OCI-LY3 (cell line): ENCODE measurements at regions not wholly inside any gene's neighbourhood (a gene's known extent, or its start where the extent isn't known, plus 50 kb on each side); places are given as distances from the start of the nearest gene placed in this dataset.

Source experiments
- H2AFZ ChIP-seq: fragments of 200-600, 300-600 bp; shearing (Covaris generic); 2 replicates; pipeline ENCODE4 v1.6.0; 2014; ENCODE audit warnings: antibody characterized with exemption, low read depth, low read length
- H3K27ac ChIP-seq: fragments of 200-600, 300-600 bp; sonication (generic); 2 replicates; pipeline ENCODE4 v1.5.1; 2014; ENCODE audit warnings: mild to moderate bottlenecking, low read length, moderate library complexity, mixed read lengths
- H3K27me3 ChIP-seq: fragments of 200-600, 300-600 bp; sonication (generic); 2 replicates; pipeline ENCODE4 v1.6.1; 2014; ENCODE audit warnings: low read depth, low read length, mixed read lengths
- H3K36me3 ChIP-seq: fragments of 200-600, 300-600 bp; sonication (generic); replicated peaks from 2 replicates; pipeline ENCODE3; 2014; ENCODE audit warnings: low read depth, low read length, mixed read lengths
- H3K4me1 ChIP-seq: fragments of 300-600, 200-600 bp; sonication (generic); 2 replicates; pipeline ENCODE4 v1.6.1; 2014; ENCODE audit warnings: low read length, mixed read lengths
- H3K4me2 ChIP-seq: fragments of 200-600, 300-600 bp; sonication (generic); 2 replicates; pipeline ENCODE4 v1.6.1; 2014; ENCODE audit warnings: low read length, mixed read lengths
- H3K4me3 ChIP-seq: fragments of 300-600, 200-600 bp; sonication (generic); 2 replicates; pipeline ENCODE4 v1.5.1; 2014; ENCODE audit warnings: antibody characterized with exemption, mild to moderate bottlenecking, low read length, moderate library complexity
- H3K79me2 ChIP-seq: fragments of 300-600, 200-600 bp; shearing (Covaris generic); 2 replicates; pipeline ENCODE4 v1.6.1; 2014; ENCODE audit warnings: mild to moderate bottlenecking, low read length, mixed read lengths
- H3K9ac ChIP-seq: fragments of 300-600, 200-600 bp; shearing (Covaris generic); 2 replicates; pipeline ENCODE4 v1.6.0; 2014; ENCODE audit warnings: mild to moderate bottlenecking, low read length, moderate library complexity
- H3K9me3 ChIP-seq: fragments of 200-600, 300-600 bp; shearing (Covaris generic); 2 replicates; pipeline ENCODE4 v1.6.1; 2014; ENCODE audit warnings: low read length, mixed read lengths; ENCODE audit not compliant: insufficient read depth
- H4K20me1 ChIP-seq: fragments of 200-600, 300-600 bp; sonication (generic); 2 replicates; pipeline ENCODE4 v1.6.1; 2016; ENCODE audit warnings: low read length, mixed read lengths; ENCODE audit not compliant: insufficient read depth
- EZH2phosphoT487 ChIP-seq: fragments of 200-600 bp; shearing (Covaris generic); IDR thresholded peaks from 2 replicates; pipeline ENCODE4 v1.6.1; 2018; ENCODE audit warnings: antibody characterized with exemption, mixed run types, low read depth
- TF ChIP-seq, protein P1 (sequence below): fragments of 200-600, 300-600 bp; sonication (generic); IDR thresholded peaks from 2 replicates; pipeline ENCODE4 v1.5.1; 2014; ENCODE audit warnings: antibody characterized with exemption, low read length, low read depth

DNA sequence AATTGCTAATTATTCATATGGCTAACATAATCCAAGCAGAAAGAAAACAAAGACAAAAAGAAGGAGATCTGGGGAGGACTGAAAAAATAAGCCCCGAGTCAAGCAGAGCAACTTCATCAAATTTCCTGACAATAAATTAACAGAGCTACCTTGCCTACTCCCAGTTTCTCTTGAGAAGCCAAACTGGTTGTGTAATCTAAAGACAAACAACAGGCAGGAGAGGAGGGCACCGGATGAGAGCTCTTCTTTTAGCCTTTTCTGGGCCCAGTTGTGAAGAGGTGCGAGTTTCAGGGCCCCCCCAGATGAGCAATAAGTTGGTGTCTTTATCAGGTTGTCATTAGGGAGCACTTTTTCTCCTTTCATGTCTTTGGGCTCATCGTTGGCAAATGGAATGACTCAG is 197.1 kb upstream of the PCSK2 start:
- Histone ChIP-seq H3K4me1 (no peaks in the 10 kb centered on the region), H3K27ac (no peak overlapping the region), H3K9ac (no peak overlapping the region), H3K4me2 (no peak overlapping the region), H3K79me2 (no peaks in the 10 kb centered on the region), H3K4me3 (no peak overlapping the region), H2AFZ (no peak overlapping the region), H3K36me3 (no peaks in the 10 kb centered on the region), H3K9me3 (no peaks in the 10 kb centered on the region), H3K27me3 (peaks cover 27% of the 10 kb centered on the region; the same call in 1 of the 2 replicates), H4K20me1 (no peaks in the 10 kb centered on the region)
- no peak for TF ChIP-seq EZH2phosphoT487
- TF ChIP-seq, protein P1, sequence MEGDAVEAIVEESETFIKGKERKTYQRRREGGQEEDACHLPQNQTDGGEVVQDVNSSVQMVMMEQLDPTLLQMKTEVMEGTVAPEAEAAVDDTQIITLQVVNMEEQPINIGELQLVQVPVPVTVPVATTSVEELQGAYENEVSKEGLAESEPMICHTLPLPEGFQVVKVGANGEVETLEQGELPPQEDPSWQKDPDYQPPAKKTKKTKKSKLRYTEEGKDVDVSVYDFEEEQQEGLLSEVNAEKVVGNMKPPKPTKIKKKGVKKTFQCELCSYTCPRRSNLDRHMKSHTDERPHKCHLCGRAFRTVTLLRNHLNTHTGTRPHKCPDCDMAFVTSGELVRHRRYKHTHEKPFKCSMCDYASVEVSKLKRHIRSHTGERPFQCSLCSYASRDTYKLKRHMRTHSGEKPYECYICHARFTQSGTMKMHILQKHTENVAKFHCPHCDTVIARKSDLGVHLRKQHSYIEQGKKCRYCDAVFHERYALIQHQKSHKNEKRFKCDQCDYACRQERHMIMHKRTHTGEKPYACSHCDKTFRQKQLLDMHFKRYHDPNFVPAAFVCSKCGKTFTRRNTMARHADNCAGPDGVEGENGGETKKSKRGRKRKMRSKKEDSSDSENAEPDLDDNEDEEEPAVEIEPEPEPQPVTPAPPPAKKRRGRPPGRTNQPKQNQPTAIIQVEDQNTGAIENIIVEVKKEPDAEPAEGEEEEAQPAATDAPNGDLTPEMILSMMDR: no peak

DNA sequence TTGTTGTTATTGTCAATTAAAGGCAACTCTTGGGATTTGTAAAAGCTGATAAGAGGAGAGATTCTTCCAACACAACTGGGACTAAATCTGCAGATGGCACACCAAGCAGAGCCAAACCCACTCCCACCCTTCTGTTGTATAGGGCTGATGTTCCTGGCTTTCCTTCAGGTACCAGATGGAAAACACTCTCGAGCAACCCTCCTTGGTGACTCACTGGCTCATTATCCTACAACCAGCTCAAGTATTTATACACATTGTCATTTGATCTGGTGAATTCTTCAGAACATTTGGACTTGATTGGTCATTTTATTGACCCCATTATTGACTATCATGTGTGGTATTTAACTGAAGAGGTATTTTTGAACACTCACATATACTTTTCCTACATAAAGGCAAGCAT is 190.3 kb upstream of the PCSK2 start:
- Histone ChIP-seq H3K4me1 (no peaks in the 10 kb centered on the region), H3K4me2 (no peak overlapping the region)
- TF ChIP-seq, protein P1: no peak
- no peak for TF ChIP-seq EZH2phosphoT487

DNA sequence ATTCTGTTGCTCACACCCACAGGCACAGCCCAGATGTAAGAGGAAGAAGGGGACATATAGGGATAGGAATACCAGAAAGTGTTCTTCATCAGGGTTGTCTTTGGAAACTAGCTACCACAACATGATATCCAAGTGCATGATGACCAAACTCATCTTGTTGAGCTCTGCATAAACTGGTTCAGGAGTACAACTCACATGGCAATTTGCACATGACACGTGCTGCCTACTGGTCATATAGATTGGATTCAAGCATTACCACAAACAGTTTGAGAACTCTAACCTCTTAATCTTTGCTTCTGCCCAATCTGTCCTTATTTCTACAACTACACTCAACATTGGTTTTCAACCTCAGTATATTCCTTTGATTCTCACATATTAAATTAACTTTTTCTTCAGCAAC is 184.7 kb upstream of the PCSK2 start:
- Histone ChIP-seq H3K4me3 (no peak overlapping the region), H3K4me1 (no peaks in the 10 kb centered on the region), H3K79me2 (no peaks in the 10 kb centered on the region), H2AFZ (no peak overlapping the region), H4K20me1 (no peaks in the 10 kb centered on the region), H3K27ac (no peak overlapping the region), H3K9ac (no peak overlapping the region), H3K36me3 (no peaks in the 10 kb centered on the region), H3K9me3 (no peaks in the 10 kb centered on the region), H3K4me2 (no peak overlapping the region), H3K27me3 (peaks cover 21% of the 10 kb centered on the region)
- TF ChIP-seq, protein P1: no peak
- no peak for TF ChIP-seq EZH2phosphoT487

More for the DNA sequence above, 190.3 kb upstream of the PCSK2 start:
- Histone ChIP-seq H3K9ac (no peak overlapping the region), H3K9me3 (no peaks in the 10 kb centered on the region), H3K4me3 (no peak overlapping the region), H2AFZ (no peak overlapping the region), H3K36me3 (no peaks in the 10 kb centered on the region), H3K27me3 (peaks cover 14% of the 10 kb centered on the region), H3K79me2 (no peaks in the 10 kb centered on the region), H4K20me1 (no peaks in the 10 kb centered on the region), H3K27ac (no peak overlapping the region)

DNA sequence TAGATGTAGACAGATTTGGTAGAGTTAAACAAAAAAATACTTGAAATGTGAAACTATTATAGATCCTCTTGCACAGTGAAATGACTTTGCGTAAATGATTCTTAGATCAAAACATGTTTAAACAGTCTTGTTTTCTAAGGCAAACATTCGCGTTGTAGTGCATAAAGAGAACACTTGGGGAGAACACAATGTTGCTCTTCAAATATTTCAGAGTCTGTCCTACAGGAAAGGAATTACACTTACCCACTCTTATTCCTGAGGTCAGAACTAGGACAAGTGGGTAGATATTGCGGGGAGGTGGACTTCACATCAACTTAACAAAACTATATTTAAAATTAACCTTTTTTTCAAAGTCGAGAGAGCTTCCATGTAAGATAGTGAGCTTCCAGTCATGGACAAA is 183.5 kb upstream of the PCSK2 start:
- H3K4me2 ChIP-seq: no peak overlapping the region
- H3K9ac ChIP-seq: no peak overlapping the region
- H3K36me3 ChIP-seq: no peaks in the 10 kb centered on the region
- H3K27ac ChIP-seq: no peak overlapping the region
- TF ChIP-seq EZH2phosphoT487: no peak
- TF ChIP-seq, protein P1: no peak
- H2AFZ ChIP-seq: no peak overlapping the region
- no peak overlapping the region for H3K4me3 ChIP-seq
- H3K27me3 ChIP-seq: peaks cover 21% of the 10 kb centered on the region
- H3K79me2 ChIP-seq: no peaks in the 10 kb centered on the region
- no peaks in the 10 kb centered on the region for H3K4me1 ChIP-seq
- H4K20me1 ChIP-seq: no peaks in the 10 kb centered on the region
- H3K9me3 ChIP-seq: no peaks in the 10 kb centered on the region
